Epithelial cell of esophagus (primary cell): ENCODE measurements at regions not wholly inside any gene's neighbourhood (a gene's known extent, or its start where the extent isn't known, plus 50 kb on each side); places are given as distances from the start of the nearest gene placed in this dataset.
"Not testable (repeated sequence)": the region's sequence is repeated elsewhere in the genome, so short reads cannot be mapped to it uniquely, and the experiment has no call there.

Experiments used
- DNase-seq: peaks from one replicate; pipeline ENCODE4 v3.0.0; 2010; ENCODE audit warnings: low read depth
- H3K4me3 ChIP-seq: 2 replicates; pipeline ENCODE4 v1.5.1; 2011; ENCODE audit warnings: mild to moderate bottlenecking, low read length, control low read depth
- TF ChIP-seq, protein P1 (sequence below): IDR thresholded peaks from 2 replicates; pipeline ENCODE4 v1.5.1; 2011; ENCODE audit warnings: low read depth, mild to moderate bottlenecking, low read length, control low read depth, inconsistent platforms; ENCODE audit not compliant: insufficient read depth; ENCODE audit errors: missing control alignments

DNA sequence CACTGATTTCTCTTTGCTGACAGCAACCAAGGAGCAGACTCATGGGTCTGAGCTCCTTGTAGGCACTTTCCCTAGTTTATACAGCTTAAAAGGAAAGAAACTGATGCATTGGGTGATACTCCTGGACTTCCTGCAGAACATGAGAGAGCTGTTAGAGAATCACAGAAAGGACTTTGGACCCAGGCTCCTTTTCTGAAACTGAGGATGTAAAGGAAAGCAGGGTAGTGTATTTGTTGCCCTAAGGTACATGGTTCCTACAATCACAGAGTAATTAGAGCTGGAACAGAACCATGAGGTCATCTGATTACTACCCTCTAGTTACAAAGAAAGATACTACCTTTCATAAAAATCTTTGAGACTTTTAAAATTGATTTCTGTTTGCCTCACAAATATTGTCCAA lies 477.1 kb upstream of the SPTLC3 start:
- TF ChIP-seq, protein P1, sequence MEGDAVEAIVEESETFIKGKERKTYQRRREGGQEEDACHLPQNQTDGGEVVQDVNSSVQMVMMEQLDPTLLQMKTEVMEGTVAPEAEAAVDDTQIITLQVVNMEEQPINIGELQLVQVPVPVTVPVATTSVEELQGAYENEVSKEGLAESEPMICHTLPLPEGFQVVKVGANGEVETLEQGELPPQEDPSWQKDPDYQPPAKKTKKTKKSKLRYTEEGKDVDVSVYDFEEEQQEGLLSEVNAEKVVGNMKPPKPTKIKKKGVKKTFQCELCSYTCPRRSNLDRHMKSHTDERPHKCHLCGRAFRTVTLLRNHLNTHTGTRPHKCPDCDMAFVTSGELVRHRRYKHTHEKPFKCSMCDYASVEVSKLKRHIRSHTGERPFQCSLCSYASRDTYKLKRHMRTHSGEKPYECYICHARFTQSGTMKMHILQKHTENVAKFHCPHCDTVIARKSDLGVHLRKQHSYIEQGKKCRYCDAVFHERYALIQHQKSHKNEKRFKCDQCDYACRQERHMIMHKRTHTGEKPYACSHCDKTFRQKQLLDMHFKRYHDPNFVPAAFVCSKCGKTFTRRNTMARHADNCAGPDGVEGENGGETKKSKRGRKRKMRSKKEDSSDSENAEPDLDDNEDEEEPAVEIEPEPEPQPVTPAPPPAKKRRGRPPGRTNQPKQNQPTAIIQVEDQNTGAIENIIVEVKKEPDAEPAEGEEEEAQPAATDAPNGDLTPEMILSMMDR, result no peak
- H3K4me3 ChIP-seq, result no peak overlapping the region
- DNase-seq, result no peak

DNA sequence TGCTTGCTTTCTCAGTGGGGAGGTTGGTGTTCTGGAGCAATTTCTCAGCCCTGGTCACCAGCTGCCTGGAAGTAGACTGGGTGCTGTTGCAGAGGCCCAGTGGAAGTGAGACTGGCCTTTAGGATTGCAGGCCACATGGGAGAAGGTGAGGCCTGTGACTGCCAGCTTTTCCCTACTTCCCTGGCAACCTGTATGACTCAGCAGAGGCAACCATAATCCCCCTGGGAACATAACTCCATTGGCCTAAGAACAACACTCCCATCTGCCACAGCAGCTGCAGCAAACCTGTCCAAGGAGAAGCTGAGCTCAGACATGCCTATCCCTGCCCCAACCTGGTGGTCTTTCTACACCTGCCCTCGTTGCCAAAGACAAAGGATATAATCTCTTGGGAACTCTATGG lies 473.5 kb upstream of the SPTLC3 start:
- TF ChIP-seq, protein P1, result no peak
- DNase-seq, result peak; percentile 64
- no peak overlapping the region for H3K4me3 ChIP-seq

DNA sequence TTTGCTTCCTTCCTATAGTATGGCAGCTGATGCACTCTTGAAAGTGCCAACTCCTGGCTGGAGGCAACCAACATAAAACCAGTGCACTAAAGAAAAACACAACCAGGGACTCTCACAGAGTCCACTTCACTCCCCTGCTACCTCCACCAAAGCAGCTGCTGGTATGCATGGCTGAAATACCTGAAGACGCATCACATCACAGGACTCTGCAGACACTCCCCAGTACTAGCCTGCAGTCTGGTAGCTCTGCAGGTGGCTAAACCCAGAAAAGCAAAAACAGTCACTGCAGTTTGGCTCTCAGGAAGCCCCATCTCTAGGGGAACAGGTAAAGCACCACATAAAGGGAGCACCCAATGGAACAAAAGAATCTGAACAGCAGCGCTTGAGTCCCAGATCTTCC lies 473.0 kb upstream of the SPTLC3 start:
- TF ChIP-seq, protein P1, result no peak
- no peak overlapping the region for H3K4me3 ChIP-seq
- no peak for DNase-seq

DNA sequence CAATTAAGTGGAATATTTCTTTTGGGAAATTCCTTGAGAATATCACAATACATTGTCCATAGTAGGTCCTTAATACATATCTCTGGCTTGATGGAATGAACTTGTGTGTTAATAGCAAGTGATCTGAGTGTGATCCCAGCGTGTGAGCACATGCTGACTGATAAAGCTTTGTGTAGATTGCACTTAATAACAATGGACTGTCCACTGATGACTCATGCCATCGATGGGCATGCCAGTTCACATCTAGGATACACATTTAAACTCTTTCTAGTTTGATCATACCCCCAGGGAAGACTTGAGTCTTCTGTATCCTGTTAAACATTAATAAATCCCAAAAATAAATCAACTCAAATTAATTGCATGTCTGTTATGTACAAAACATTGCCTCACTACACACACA lies 454.3 kb upstream of the SPTLC3 start:
- H3K4me3 ChIP-seq, result no peak overlapping the region
- TF ChIP-seq, protein P1, result no peak
- DNase-seq, result peak; percentile 90

DNA sequence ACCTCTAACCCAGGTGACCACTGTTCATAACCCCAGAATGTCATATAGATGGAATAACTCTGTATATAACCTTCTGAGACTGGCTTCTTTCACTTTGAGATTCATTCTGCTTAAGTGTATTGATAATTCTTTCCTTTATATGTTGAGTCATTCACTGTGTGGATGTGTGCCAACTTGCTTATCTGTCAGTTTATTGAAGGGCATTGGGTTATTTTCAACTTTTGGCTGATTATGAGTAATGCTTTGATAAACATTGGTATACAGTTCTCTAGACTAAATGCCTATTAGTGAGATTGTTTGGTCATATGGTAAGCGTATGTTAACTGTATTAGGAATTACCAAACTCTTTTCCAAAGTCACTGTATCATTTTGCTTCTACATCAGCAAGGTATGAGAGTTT lies 453.4 kb upstream of the SPTLC3 start:
- TF ChIP-seq, protein P1, result no peak
- DNase-seq, result peak; percentile 64
- H3K4me3 ChIP-seq, result no peak overlapping the region

DNA sequence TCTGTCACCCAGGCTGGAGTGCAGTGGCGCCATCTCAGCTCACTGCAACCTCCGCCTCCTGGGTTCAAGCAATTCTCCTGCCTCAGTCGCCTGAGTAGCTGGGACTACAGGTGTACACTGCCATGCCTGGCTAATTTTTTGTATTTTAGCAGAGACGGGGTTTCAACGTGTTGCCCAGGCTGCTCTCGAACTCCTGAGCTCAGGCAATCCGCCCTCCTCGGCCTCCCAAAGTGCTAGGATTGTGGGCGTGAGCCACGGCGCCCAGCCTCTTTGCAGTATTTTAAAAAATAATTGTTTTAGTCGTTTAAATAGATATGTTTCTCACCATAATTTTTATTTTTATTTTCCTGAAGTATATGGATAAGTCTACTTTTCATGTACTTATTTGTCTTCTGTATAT lies 452.9 kb upstream of the SPTLC3 start:
- H3K4me3 ChIP-seq, DNase-seq: not testable (repeated sequence)

DNA sequence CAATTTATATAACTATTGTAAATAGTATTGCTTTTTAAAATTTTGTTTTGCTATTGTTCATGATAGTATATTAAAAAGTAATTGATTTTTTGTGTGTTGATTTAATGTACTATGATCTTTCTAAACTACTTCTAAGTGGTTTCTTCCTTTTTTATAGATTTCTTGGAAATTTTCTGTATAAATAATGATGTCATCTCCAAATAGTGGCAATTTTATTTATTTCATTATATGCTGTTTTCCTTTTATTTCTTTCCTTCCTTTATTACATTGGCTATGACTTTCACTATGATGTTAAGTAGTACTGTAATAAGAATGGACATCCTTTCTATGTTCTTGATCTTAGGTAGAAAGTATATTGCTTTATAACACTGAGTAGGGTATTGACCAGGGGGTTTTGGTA lies 451.5 kb upstream of the SPTLC3 start:
- no peak overlapping the region for H3K4me3 ChIP-seq
- TF ChIP-seq, protein P1, result no peak
- no peak for DNase-seq

DNA sequence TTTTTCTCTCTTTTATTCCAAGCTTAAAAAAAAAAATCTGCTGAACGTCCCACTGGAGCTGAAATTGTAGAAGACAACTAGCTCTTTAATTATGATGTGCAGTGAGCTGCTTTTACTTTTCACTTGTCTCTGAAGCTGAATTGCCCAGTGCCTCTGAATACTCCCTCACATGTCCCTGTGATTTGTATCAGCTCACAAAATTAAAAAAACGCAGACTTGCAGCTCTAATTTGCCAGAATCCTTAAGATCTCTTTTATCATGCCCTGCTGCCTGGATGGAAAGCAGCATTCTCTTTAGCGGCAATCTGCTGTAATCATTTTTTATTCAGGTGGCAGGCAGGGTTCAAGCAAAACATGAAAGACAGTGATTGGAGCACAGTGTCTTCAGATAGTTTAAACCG lies 443.8 kb upstream of the SPTLC3 start:
- TF ChIP-seq, protein P1, result no peak
- DNase-seq, result no peak
- H3K4me3 ChIP-seq, result no peak overlapping the region
